Skeletal muscle cell (primary cell): ENCODE measurements at regions not wholly inside any gene's neighbourhood (a gene's known extent, or its start where the extent isn't known, plus 50 kb on each side); places are given as distances from the start of the nearest gene placed in this dataset.

Experiments used
- DNase-seq: peaks from one replicate; pipeline ENCODE4 v3.0.0-alpha.2; 2010; ENCODE audit warnings: low read depth
- H3K4me3 ChIP-seq: 2 replicates; pipeline ENCODE4 v1.5.1; 2011; ENCODE audit warnings: low read depth, mild to moderate bottlenecking, control low read depth, low read length, moderate library complexity

DNA sequence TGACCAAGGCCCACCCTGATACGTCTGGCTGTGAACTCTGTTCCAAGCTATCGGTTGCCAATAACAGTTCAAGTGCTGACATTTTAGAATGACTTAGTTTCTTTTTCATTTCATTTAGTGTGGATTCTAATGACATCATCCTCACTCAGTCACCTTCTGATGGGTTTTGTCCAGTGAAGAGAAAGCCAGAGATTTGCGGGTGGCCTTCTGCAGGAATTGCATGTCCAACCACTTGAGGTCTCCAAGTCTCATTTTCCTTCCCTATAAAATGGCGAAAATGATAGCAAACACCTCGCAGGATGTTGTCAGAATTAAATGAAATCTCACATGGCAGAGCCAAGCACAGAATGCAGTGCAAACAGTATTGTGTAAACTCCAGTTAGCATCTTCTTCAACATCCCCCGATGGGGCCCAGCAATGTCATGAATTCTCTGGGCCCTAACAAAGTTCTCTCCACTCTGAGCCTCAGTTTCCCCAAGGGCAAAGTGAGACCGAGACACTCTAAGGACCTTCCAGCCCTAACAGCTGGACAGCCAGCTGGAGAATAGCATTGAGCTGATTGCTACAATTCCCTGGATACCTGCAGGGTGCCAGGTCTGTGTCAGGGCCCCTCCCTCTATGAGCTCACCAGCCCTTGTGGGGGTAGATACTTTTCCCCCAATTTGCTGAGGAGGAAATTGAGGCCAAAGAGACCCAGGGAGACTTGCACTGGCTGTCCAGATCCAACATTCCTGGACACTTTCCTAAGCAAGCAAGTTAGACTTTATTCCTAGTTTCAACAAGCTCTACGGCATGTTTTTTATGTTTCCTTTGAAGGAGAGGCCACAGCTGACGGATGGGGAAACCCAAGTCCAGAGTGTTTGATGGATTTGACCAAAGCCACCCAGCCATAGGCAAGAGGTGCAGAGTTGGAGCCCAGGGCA is 286.7 kb downstream of the MN1 start:
- DNase-seq, result no peak

DNA sequence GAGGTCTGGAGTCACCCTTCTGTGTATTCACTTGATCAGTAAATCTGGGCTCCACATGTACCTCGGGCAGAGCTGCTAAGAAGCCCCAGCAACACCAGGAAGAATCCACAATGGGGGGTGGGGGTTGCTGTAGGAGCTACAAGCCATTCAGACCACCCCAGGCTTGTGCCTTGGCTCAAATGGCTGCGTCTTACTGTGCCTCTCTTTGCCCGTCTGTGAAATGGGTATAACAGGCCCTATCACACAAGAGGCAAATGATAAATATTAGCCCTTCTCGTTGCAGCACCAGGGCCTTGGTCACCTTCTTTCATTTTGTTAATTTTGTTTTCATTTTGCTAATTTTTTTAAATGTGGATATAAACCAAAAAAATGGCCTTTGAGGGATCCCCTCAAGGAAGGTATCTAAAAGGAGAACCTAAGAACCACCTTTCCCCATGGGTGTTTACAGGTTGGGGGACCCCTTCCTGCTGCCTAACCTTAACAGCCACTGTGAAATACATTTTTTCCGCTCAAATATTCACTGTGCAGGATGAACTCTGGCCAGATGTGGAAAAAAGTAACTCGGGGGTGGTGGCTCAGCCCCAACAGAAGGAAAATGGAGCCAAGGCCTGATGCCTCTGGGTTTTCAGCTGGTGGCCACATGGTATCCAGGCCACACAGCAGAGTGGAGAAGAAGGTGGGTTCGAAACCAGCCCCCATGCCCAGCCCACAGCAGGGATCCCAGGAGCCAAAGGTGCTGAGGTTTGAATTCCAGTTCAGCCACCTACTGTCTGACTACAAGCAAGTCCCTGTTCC is 284.0 kb downstream of the MN1 start:
- DNase-seq, result no peak
- no peak overlapping the region for H3K4me3 ChIP-seq

More for the DNA sequence above, 286.7 kb downstream of the MN1 start:
- H3K4me3 ChIP-seq, result no peak overlapping the region

DNA sequence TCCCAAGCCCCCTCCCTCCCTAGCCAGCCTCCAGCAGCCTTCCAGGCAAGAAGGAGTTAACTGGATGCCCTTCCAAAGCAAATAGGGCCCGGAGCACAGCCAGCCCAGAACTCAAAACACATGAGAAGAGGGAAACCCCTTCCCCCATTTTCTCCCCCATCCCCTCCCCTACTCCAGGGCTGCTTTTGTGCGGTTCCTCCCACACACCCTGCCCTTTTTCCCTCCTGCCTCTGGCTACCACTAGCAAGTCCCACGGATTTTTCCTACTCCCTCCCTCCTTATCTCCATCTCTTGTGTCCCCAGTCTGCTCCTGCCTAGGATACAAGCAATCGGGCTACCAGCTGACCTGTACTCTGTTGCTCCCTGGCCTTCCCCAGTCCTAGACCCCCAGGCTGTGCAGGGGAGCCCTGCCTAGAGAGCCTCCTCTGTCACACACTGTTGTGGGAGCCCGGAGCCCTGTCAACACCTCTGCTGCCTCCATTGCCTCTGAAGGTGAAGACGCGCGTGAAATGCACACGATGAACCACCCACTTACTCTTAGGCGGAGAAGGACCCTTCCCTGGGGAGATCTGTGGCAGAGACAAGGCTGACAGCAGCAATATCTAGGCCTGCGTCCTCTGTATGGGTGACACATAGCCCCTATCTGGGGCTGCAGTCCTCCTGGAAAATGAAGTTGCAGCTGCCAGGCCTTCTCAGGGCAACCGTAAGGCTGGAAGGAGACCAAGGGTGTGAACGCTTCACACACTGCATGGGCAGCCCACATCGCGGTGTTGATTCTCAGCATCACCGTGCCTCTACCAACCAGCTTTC is 282.8 kb downstream of the MN1 start:
- DNase-seq, result no peak
- H3K4me3 ChIP-seq, result no peak overlapping the region

DNA sequence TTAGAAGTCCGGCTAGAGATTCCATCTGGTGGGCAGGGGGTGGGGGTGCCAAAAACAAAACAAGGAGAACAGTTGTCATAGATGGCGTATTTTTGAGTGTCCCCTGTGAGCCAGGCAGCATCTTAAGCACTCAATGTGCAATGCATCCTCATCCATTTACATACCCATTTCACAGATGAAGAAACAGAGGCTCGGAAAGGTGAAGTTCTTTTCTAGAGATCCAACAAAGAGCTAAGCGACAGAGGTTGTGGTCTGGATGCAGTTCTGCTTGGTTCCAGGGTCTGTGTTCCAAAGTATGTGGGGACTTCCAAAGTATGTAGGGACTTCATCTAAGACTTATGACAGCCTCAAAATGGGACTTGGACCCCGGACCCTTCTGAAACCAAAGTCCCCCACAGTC is 277.8 kb downstream of the MN1 start:
- DNase-seq, result no peak
- H3K4me3 ChIP-seq, result no peak overlapping the region

DNA sequence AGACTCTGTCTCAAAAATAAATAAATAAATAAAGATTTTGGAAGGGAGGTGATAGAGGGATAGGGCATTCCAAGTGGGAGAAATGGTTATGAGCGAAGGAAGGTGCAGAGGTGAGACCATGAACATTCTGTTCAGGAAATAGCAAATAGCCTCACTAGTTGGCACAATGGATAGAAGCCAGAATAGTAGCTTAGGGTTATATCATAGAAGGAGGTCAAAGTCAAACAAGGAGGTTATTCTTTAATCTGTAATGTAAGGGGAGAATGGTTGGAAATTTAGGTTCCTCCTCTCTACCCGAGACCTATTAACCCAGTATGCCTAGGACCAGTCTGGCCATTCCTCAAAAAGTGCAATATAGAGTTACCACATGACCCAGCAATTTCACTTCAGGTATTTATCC is 275.8 kb downstream of the MN1 start:
- no peak overlapping the region for H3K4me3 ChIP-seq
- DNase-seq, result no peak

DNA sequence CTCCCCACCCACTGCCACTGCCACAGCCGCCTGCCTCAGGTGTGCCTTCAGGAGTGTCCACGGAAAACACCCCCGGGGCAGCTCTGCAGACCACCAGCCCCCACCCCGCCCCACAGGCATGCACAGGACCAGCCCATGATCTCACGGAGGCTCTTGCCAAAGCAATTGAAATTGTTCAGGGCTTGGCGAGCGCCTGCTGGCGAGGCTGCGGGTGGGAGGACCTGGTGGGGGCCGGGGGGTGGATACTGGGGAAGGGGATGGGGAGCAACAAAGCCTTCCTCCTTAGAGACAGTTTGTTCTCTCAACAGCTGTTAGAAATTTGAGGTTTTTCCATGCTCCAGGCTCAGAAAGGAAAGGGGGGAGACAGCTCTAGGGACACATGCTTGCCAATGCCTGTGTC is 274.7 kb downstream of the MN1 start:
- H3K4me3 ChIP-seq, result no peak overlapping the region
- DNase-seq, result no peak

DNA sequence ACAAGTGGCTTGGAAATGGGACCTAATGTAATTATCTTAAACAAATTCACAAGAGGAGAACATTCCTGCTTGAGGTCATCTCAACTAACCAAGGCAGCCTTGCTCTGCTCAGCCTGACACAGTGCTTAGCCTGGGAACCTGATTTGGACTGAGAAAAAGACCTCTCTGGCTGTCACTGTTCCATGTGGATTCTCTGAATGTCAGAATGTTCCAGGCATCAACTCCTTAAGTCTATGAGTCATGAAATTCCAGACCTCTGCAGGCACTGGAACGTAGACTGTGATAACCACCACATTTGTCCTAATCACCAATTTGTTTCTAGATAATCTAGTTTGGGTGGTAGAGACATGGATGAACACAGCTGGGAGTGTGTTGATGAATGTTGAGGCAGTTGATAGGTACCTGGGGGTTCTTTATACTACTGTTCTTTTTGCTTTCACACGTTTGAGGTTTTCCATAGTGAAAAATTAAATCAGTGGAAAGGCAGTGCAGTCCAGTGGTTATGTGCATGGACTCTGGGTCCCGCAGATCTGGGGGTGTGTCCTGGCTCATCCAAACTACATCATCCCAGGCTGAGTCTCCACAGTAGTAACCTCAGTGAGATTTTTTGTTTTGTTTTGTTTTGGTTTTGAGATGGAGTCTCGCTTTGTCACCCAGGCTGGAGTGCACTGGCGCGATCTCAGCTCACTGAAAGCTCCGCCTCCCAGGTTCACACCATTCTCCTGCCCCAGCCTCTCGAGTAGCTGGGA is 269.6 kb downstream of the MN1 start:
- peak; percentile 45 for DNase-seq

DNA sequence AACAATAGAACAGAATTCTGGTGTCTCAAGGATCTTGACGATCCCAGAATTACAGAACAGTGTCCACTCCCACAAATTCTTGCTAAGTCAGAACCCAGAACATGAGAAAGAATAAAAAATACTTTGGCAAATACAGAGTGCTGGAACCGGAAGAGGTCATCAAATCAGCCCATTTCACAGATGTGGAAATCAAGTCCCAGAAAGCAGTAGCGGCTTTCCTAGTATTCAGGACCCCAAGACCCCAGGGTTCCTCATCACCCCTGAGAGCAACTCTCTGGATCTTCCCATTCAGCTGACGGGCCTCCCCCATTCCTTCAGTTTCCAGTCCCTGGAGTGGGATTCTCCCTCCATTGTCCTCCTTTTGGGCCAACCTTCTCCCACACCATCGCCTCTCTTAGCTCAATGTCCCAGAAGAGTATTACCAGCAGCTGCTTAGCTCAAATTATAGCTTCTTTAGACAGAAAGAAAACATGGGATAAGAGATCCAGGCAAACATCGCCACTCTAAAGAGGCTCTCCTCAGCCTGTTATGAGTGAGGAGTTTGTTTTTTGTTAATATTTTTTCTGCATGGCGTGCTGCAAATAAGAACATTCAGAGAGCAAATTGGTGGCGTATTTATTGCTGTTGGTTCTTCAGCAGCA is 268.3 kb downstream of the MN1 start:
- no peak for DNase-seq
- no peak overlapping the region for H3K4me3 ChIP-seq

More for the DNA sequence above, 269.6 kb downstream of the MN1 start:
- H3K4me3 ChIP-seq, result no peak overlapping the region

DNA sequence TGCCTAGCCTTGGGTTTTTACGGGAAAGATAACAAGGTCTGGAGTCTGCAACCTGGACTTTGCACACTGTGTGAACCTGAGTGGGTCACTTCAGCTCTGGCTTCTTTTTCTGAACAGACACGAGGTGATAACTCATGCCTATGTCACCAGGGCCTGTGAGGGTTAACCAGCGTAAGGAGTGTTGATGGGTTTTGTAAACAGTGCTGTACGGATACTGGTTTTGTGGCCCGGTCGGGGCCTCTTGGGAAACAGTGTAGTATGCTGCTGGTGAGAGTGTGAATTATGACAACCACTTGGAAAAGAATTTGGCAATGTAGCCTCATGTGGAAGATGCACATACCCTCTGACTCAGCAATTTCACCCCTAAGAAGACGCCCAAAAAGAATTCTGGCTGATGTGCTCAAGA is 266.8 kb downstream of the MN1 start:
- H3K4me3 ChIP-seq, result no peak overlapping the region
- peak; percentile 87 for DNase-seq

DNA sequence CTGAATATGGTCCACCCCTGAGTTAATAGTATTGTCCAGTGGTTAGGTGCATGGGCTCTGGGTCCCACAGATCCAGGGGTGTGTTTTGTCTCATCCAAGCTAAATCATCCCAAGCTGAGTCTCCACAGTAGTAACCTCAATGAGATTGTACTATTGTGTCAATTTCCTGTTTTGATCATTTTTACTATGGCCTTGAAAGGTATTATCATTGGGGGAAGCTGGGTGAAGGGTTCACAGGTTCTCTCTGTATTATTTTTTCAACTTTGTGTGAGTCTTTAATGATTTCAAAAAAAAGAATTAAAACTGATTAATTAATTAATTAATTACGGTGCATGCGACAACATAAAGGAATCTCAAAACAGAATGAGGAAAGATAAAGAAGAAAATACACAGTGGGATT is 266.1 kb downstream of the MN1 start:
- no peak overlapping the region for H3K4me3 ChIP-seq
- DNase-seq, result no peak

DNA sequence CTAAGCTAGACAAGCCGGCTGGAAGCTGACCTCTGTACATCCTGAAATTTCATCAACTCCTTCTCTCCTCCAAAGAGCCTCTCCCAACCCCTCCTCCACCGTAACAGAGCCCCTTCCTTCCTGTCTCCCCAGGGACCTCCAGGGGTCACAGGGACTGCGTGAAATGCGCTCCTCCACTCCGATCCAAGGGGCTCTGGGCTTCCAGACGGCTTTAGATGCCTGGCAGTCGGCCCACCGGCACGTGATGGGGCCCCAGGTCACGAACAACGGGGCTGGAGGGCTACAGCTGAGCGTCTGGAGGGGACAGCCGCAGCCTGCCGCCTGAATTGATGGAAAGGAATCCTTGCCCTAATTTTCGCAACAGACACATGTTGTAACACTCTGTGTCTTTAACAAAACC is 264.1 kb downstream of the MN1 start:
- no peak for DNase-seq
- no peak overlapping the region for H3K4me3 ChIP-seq

DNA sequence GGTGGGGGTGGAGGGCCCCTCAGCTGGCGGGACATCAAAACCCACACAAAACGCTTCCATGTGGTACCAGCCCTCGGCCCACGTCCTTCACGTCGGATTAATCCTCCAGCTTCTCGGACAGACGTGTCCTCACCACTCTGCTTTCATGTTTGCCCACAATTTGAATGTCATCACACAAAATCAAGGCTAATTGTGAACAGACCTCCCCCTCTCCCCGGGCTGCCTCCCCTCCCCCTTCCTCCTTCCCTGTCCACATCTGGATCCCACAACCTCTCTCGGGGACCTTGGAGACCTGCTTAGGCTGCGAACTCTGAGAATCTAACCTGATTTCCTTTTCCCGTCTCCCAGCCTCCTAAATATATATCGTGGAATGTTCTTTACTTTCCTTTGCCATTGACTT is 262.9 kb downstream of the MN1 start:
- DNase-seq, result no peak
- no peak overlapping the region for H3K4me3 ChIP-seq

DNA sequence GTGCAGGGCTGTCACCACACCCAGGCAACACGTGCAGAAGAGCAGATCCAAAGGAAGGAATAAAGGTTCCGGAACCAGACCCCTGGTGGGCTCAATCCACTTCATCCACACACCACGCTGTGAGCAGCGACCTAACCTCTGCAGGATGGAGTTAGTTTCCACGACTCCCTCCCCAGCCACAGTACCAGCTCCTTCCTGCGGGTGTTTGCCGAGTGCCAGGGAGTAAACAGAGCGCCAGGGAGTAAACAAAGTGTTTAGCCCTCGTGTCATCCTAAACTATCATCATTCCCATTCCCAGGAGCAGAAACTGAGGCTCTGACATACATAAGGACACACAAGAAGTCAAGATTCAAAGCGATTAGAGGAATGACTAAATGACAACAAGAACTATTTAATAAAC is 261.3 kb downstream of the MN1 start:
- no peak for DNase-seq

DNA sequence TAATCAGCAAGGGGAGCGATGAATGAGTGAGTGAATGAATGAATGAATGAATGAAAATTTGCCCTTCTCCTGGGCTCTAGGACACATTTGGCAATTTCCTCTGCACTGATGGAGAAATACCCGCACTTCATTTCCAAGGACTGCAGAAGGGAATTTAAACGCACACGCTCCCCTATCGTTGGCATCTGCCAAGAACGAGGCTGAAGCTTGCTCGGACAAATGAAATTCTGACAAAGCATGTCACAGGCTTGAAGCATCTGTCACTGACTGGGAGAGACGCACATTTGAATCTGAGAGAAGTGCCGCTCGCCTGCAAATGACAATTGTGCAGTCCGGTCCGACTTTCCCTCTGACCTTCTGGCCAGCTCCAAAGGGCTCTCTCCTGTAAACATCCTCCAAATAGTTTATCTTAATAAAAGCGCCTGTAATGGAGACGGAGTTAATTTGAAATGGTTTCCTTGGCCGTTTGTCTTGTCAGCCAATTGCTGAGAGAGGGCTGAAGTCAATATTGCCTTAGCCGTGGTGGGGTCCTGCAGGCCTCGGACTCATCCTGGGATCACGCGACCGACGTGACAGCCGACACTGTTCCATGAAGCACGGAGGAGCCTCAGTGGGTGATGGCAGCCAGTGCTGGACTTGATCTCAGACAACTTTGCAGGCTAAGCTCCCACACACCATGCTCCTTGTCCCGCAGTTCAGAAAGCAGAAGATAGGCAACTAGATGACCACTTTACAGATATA is 260.7 kb downstream of the MN1 start:
- no peak overlapping the region for H3K4me3 ChIP-seq
- no peak for DNase-seq

More for the DNA sequence above, 261.3 kb downstream of the MN1 start:
- H3K4me3 ChIP-seq, result no peak overlapping the region

DNA sequence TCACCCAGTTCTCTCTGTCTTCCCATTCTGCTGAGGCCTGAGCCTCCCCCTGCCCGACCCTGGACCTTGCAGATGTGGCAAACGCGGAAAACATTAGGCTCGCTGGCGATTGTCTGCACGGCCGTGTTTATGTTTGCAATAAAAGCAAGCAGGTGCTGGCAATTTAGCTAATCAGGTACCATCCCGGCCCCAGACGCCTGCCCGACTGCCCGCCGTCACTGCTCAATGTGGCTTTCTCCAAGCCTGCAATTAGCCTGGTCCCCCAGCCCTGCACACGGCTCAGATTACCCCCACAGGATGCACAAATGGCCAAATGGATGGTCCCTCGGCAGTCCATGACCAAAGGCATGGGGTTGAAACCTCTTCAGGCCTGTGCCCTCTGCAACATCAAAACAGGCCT is 259.7 kb downstream of the MN1 start:
- no peak for DNase-seq

DNA sequence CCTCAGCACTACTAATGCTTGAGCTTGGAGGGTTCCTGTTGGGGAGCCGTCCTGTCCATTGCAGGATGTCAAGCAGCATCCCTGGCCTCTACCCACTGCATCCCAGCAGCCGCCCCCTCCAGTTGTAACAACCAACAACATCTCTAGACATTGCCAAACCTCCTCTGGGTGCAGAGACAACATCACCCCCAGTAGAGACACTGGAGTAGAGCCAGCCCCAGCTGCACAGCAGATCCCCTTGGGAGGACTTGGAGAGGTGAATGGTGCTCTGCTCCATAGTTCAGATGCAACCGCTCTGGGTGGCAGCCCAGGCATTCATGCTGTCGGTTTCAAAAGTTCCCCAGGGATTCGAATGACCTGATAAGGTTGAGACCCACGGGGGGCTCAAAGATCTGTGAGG is 259.0 kb downstream of the MN1 start:
- no peak for DNase-seq
- no peak overlapping the region for H3K4me3 ChIP-seq

More for the DNA sequence above, 259.7 kb downstream of the MN1 start:
- no peak overlapping the region for H3K4me3 ChIP-seq

DNA sequence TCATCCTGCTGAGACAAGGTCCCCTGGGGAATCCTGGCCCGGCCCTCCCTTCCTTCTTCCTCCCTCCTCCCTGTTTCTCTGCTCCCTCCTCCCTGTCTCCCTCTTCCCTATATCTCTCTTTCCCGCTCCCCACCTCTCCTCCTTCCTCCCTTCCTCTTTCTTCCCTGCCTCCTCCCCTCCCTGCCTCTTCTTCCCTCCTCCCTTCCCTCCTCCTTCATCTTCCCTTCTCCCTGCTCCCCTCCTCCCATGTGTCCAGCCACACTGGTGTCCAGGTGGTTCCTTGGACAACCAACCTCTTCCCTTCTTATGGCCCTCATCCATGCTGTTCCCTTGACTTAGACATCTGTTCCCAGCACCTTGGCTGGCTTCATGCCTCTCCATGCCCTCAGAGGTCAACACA is 258.1 kb downstream of the MN1 start:
- DNase-seq, result no peak
- H3K4me3 ChIP-seq, result no peak overlapping the region

DNA sequence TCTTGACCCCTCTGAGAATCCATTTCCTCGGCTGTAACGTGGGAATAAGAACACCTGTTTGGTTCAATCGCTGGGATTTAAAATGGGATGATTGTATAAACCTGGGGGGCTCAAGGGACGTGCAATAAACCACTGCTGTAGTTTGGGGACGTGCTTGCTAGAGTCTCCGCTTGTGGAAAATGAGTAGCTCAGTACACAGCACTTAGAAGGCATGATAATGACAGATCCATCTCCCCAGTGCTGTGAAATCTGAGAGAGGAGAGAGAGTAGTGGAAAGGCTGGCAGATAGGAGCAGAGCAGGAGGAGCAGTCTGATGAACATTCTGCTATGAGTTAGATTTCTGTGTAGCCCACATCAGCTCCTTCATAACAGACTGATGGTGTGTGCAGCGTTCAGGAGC is 256.5 kb downstream of the MN1 start:
- no peak overlapping the region for H3K4me3 ChIP-seq
- DNase-seq, result no peak
